GM23248 (cell line): ENCODE measurements at regions not wholly inside any gene's neighbourhood (a gene's known extent, or its start where the extent isn't known, plus 50 kb on each side); places are given as distances from the start of the nearest gene placed in this dataset.

Experiments used
- DNase-seq: peaks from one replicate; pipeline ENCODE4 v3.0.0-alpha.2; 2015
- H2AFZ ChIP-seq: fragments of 200-600 bp; sonication (generic); 2 replicates; pipeline ENCODE4 v1.6.1; 2016; ENCODE audit warnings: antibody characterized with exemption
- H3F3A ChIP-seq: fragments of 200-600 bp; sonication (generic); 2 replicates; pipeline ENCODE4 v1.6.1; 2016; ENCODE audit warnings: mild to moderate bottlenecking, antibody characterized with exemption, mixed run types; ENCODE audit not compliant: insufficient read depth
- H3K27ac ChIP-seq: fragments of 200-600 bp; sonication (generic); 2 replicates; pipeline ENCODE4 v1.5.1; 2016; ENCODE audit warnings: mild to moderate bottlenecking
- H3K27me3 ChIP-seq: fragments of 200-600 bp; sonication (generic); replicated peaks from 2 replicates; pipeline ENCODE4 v1.6.1; 2016; ENCODE audit warnings: mild to moderate bottlenecking; ENCODE audit not compliant: insufficient read depth
- H3K36me3 ChIP-seq: fragments of 200-600 bp; sonication (generic); 2 replicates; pipeline ENCODE4 v1.6.1; 2016; ENCODE audit warnings: low read depth, mild to moderate bottlenecking
- H3K4me1 ChIP-seq: fragments of 200-600 bp; sonication (generic); 2 replicates; pipeline ENCODE4 v1.6.1; 2016; ENCODE audit warnings: mild to moderate bottlenecking; ENCODE audit not compliant: insufficient read depth
- H3K4me2 ChIP-seq: fragments of 200-600 bp; sonication (generic); one replicate; pipeline ENCODE4 v1.6.1; 2016; ENCODE audit warnings: mild to moderate bottlenecking; ENCODE audit not compliant: unreplicated experiment
- H3K4me3 ChIP-seq: fragments of 200-600 bp; sonication (generic); 2 replicates; pipeline ENCODE4 v1.5.1; 2016; ENCODE audit warnings: mild to moderate bottlenecking
- H3K79me2 ChIP-seq: fragments of 200-600 bp; sonication (generic); 2 replicates; pipeline ENCODE4 v1.6.1; 2016; ENCODE audit warnings: mild to moderate bottlenecking; ENCODE audit not compliant: insufficient read depth
- H3K9ac ChIP-seq: fragments of 200-600 bp; sonication (generic); 2 replicates; pipeline ENCODE4 v1.6.1; 2016; ENCODE audit warnings: mild to moderate bottlenecking
- H3K9me2 ChIP-seq: fragments of 200-600 bp; sonication (generic); 2 replicates; pipeline ENCODE4 v1.6.1; 2016; ENCODE audit warnings: mixed run types, mild to moderate bottlenecking, moderate library complexity; ENCODE audit not compliant: insufficient read depth
- H3K9me3 ChIP-seq: fragments of 200-600 bp; sonication (generic); one replicate; pipeline ENCODE4 v1.6.1; 2017; ENCODE audit warnings: low read depth
- H4K20me1 ChIP-seq: fragments of 200-600 bp; sonication (generic); 2 replicates; pipeline ENCODE4 v1.6.0; 2016; ENCODE audit not compliant: insufficient read depth
- EZH2 ChIP-seq: fragments of 200-600 bp; sonication (generic); IDR thresholded peaks from 2 replicates; pipeline ENCODE4 v1.6.1; 2018; ENCODE audit warnings: antibody characterized with exemption, mild to moderate bottlenecking; ENCODE audit not compliant: insufficient read depth, poor library complexity, severe bottlenecking
- EZH2phosphoT487 ChIP-seq: fragments of 200-600 bp; sonication (generic); IDR thresholded peaks from 2 replicates; pipeline ENCODE4 v1.6.1; 2018; ENCODE audit warnings: antibody characterized with exemption, moderate library complexity, mild to moderate bottlenecking, low read depth; ENCODE audit not compliant: insufficient read depth
- WGBS, 2 experiments: methylation state at CpG; one replicate each; pipeline ENCODE4 v1.1.6; 2015 to 2017; ENCODE audit warnings: low lambda C conversion rate in 2 of 2, low coverage in 1 of 2; ENCODE audit errors: missing lambda C conversion rate in 2 of 2; 5-methylcytosine and 5-hydroxymethylcytosine counted together
- in situ Hi-C: fragments of 300-500 bp; cut with MboI; formaldehyde crosslinking; loops from 2 replicates; pipeline ENCODE4 v1.15.0; 2020

DNA sequence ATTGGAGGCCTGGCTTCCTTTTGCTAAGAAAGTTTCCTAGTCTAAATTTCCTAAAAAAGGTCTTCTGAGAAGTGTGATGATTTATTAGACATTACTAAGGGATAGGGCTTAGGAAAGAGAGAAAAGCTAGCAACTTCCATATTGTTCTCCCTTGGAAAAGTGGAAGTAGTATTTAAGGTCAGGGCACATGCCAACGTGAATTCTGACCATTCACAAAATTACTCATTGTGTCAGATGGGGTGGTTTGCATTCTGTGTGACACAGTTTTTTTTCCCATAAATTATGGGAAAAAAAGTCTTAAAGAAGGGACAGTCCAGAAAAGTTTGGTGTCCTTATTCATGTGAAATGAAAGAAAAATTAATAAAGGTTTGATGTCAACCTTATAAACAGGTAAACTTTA, 110.0 kb upstream of the ARRDC3 start:
- H4K20me1 ChIP-seq: no peaks in the 10 kb centered on the region
- no peaks in the 10 kb centered on the region for H3K9me3 ChIP-seq
- 24 to 42% methylated on average over 1 of the region's 1 CpG for WGBS, 2 experiments
- H3K27me3 ChIP-seq: peaks cover 21% of the 10 kb centered on the region
- H3K9ac ChIP-seq: no peak overlapping the region
- H3K79me2 ChIP-seq: no peaks in the 10 kb centered on the region
- no peak overlapping the region for H3K27ac ChIP-seq
- no peak overlapping the region for H3K4me3 ChIP-seq
- H3F3A ChIP-seq: no peaks in the 10 kb centered on the region
- no peaks in the 10 kb centered on the region for H3K4me1 ChIP-seq
- no peak for DNase-seq
- H3K9me2 ChIP-seq: no peaks in the 10 kb centered on the region
- in situ Hi-C loops: no loop called here
- H3K4me2 ChIP-seq: no peak overlapping the region
- TF ChIP-seq EZH2phosphoT487: no peak
- no peak for TF ChIP-seq EZH2
- no peaks in the 10 kb centered on the region for H3K36me3 ChIP-seq
- no peak overlapping the region for H2AFZ ChIP-seq

DNA sequence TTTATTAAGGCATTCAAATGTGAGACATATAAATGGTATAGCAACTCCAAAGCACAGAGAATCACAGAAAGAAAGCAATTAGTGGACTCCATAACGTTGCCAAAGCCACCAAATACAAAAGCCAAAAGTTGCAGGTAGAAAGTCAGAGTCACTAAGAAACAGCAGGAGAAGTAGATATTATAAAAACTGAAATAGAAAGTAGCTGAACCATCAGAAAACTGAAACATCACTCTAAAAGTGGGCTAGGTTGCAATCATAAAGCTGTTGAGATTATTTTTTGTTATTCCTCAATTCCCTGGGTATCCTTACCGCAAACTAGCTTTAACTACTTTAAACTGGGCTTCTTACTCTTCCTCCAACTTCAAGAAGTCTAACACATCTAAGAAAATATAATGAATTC, 108.1 kb upstream of the ARRDC3 start:
- Histone ChIP-seq H3K4me3 (no peak overlapping the region), H3F3A (no peaks in the 10 kb centered on the region), H3K79me2 (no peaks in the 10 kb centered on the region), H4K20me1 (no peaks in the 10 kb centered on the region), H3K27ac (no peak overlapping the region), H3K9ac (no peak overlapping the region), H3K4me2 (no peak overlapping the region), H3K27me3 (peaks cover 18% of the 10 kb centered on the region), H3K36me3 (no peaks in the 10 kb centered on the region), H3K9me2 (no peaks in the 10 kb centered on the region), H2AFZ (no peak overlapping the region), H3K9me3 (no peaks in the 10 kb centered on the region), H3K4me1 (no peaks in the 10 kb centered on the region)
- in situ Hi-C loops: no loop called here
- DNase-seq: no peak
- WGBS, 2 experiments: 36 to 48% methylated on average over 2 of the region's 2 CpGs
- TF ChIP-seq EZH2phosphoT487 (no peak), EZH2 (no peak)

DNA sequence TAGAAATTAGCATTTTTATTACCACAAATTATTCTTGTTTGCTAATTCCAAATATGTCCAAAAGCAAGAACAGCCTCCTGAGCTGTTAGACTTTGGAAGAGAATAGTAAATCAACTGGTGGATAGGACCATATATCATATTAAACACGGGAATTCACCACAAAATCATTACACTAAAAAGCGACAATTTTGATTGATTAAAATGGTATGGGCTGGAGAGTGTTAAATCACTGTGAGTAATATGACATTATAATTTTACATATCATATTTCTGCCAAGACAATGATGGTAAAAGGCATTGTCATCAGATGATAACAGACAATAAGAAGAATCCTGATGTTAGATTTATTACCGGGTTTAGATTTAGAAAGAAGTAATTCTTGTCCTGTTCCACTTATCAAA, 107.2 kb upstream of the ARRDC3 start:
- no peaks in the 10 kb centered on the region for H3K4me1 ChIP-seq
- H2AFZ ChIP-seq: no peak overlapping the region
- H4K20me1 ChIP-seq: no peaks in the 10 kb centered on the region
- H3K9ac ChIP-seq: no peak overlapping the region
- in situ Hi-C loops: no loop called here
- H3F3A ChIP-seq: no peaks in the 10 kb centered on the region
- H3K4me2 ChIP-seq: no peak overlapping the region
- no peak overlapping the region for H3K4me3 ChIP-seq
- no peak overlapping the region for H3K27ac ChIP-seq
- 52 to 54% methylated on average over 3 of the region's 3 CpGs for WGBS, 2 experiments
- no peaks in the 10 kb centered on the region for H3K36me3 ChIP-seq
- peaks cover 14% of the 10 kb centered on the region; the same call in 1 of the 2 replicates for H3K27me3 ChIP-seq
- DNase-seq: no peak
- H3K9me3 ChIP-seq: no peaks in the 10 kb centered on the region
- TF ChIP-seq EZH2phosphoT487: no peak
- TF ChIP-seq EZH2: no peak
- no peaks in the 10 kb centered on the region for H3K79me2 ChIP-seq
- H3K9me2 ChIP-seq: no peaks in the 10 kb centered on the region

DNA sequence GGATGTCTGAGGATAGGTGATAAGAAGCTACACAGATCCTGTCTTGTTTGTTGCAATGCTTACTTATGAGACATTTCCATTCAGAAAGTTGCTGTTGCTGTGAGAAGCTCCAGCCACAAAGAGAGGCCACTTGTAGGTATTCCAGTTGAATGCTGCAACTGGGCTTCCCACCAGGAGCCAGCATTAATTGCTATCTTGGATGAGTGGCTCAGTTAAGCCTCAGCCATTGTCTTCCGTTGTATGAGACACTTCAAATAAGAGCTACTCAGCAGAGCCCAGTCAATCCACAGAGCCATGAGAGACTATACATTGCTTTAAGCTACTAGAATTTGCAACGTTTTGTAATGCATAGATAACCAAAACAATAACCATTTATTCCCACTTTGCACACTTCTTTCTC, 104.3 kb upstream of the ARRDC3 start:
- H3K4me1 ChIP-seq: no peaks in the 10 kb centered on the region
- no peak overlapping the region for H3K4me2 ChIP-seq
- H3K36me3 ChIP-seq: no peaks in the 10 kb centered on the region
- WGBS, 2 experiments: 34 to 46% methylated on average over 2 of the region's 2 CpGs
- no peak overlapping the region for H2AFZ ChIP-seq
- H3K27me3 ChIP-seq: peaks cover 7% of the 10 kb centered on the region; the same call in 1 of the 2 replicates
- H3K9me3 ChIP-seq: no peaks in the 10 kb centered on the region
- no peaks in the 10 kb centered on the region for H4K20me1 ChIP-seq
- no peak overlapping the region for H3K9ac ChIP-seq
- TF ChIP-seq EZH2 (no peak), EZH2phosphoT487 (no peak)
- no peaks in the 10 kb centered on the region for H3K79me2 ChIP-seq
- no peaks in the 10 kb centered on the region for H3F3A ChIP-seq
- H3K9me2 ChIP-seq: no peaks in the 10 kb centered on the region
- no peak overlapping the region for H3K27ac ChIP-seq
- no peak for DNase-seq
- H3K4me3 ChIP-seq: no peak overlapping the region
- in situ Hi-C loops: no loop called here

DNA sequence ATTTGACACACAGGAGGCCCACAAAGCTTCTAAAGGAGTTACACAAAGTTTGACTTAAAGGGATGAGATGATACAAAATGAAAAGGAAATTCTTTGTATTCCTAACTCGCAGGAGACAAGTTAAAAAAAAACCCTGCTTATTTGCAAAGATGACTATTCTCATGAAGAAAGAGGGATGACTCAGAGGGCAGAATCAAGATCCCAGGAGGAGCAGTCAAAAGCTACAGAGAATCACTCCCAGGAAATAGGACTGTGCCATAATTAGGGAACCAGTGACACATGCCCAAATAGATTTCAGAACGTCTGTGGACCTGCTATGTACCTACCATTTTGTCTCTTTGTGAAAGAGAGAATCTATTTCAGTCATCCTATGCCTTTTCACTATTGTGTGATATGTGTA, 103.5 kb upstream of the ARRDC3 start:
- Histone ChIP-seq H3K79me2 (no peaks in the 10 kb centered on the region), H3K9me3 (no peaks in the 10 kb centered on the region), H3K4me1 (no peaks in the 10 kb centered on the region), H3K4me3 (no peak overlapping the region), H3K9ac (no peak overlapping the region), H3K9me2 (no peaks in the 10 kb centered on the region), H3K27ac (no peak overlapping the region), H4K20me1 (no peaks in the 10 kb centered on the region), H3K36me3 (no peaks in the 10 kb centered on the region), H3F3A (no peaks in the 10 kb centered on the region), H3K4me2 (no peak overlapping the region), H2AFZ (no peak overlapping the region), H3K27me3 (peaks cover 7% of the 10 kb centered on the region; the same call in 1 of the 2 replicates)
- in situ Hi-C loops: no loop called here
- WGBS, 2 experiments: 3 to 5% methylated on average over 2 of the region's 2 CpGs
- peak; percentile 55 for DNase-seq
- TF ChIP-seq EZH2 (no peak), EZH2phosphoT487 (no peak)
